ENCODE measurements at regions not wholly inside any gene's neighbourhood (a gene's known extent, or its start where the extent isn't known, plus 50 kb on each side); places are given as distances from the start of the nearest gene placed in this dataset.

DNA sequence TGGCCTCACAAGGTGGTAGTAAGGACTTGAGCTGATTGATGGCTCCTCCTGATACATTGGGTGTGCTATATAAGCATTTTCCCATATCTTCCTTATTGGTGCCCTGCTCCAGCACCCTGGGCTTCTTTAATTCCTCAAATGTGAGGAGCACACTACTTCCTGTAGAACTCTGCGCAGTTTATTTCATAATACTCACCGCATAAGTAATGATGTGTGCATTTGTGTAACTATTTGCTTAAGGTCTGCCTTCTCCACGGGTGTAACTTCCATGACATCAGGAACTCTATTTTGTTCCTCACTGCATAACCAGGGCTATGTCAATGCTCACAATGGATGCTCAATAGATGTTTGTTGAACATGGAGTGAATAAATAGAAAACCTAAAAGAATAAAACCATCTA lies 392.2 kb downstream of the SEC23A start:
- no peaks in the 10 kb centered on the region for H3K27me3 ChIP-seq
- H3K79me2 ChIP-seq, result no peaks in the 10 kb centered on the region
- WGBS (ENCODE audit: low lambda C conversion rate, missing lambda C conversion rate), result 88% methylated on average over 3 of the region's 3 CpGs
- no peak overlapping the region for H3K27ac ChIP-seq
- TF ChIP-seq EZH2phosphoT487 (IDR thresholded peaks at IDR 0.05; ENCODE audit: low read depth, severe bottlenecking, unreplicated experiment), result no peak
- TF ChIP-seq, protein P1, sequence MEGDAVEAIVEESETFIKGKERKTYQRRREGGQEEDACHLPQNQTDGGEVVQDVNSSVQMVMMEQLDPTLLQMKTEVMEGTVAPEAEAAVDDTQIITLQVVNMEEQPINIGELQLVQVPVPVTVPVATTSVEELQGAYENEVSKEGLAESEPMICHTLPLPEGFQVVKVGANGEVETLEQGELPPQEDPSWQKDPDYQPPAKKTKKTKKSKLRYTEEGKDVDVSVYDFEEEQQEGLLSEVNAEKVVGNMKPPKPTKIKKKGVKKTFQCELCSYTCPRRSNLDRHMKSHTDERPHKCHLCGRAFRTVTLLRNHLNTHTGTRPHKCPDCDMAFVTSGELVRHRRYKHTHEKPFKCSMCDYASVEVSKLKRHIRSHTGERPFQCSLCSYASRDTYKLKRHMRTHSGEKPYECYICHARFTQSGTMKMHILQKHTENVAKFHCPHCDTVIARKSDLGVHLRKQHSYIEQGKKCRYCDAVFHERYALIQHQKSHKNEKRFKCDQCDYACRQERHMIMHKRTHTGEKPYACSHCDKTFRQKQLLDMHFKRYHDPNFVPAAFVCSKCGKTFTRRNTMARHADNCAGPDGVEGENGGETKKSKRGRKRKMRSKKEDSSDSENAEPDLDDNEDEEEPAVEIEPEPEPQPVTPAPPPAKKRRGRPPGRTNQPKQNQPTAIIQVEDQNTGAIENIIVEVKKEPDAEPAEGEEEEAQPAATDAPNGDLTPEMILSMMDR (IDR thresholded peaks at IDR 0.05; ENCODE audit: poor library complexity), result no peak
- no peak for TF ChIP-seq EZH2 (IDR thresholded peaks at IDR 0.05; ENCODE audit: borderline replicate concordance)
- no peaks in the 10 kb centered on the region for H4K20me1 ChIP-seq (ENCODE audit: insufficient read depth, poor library complexity, severe bottlenecking)
- H3K9me3 ChIP-seq (ENCODE audit: low read depth), result no peaks in the 10 kb centered on the region
- H3K4me1 ChIP-seq (ENCODE audit: insufficient read depth), result no peaks in the 10 kb centered on the region
- H3K9me2 ChIP-seq (replicated peaks; ENCODE audit: insufficient read depth), result no peaks in the 10 kb centered on the region
- no peak overlapping the region for H3K4me2 ChIP-seq
- H2AFZ ChIP-seq, result no peak overlapping the region
- no peaks in the 10 kb centered on the region for H3K36me3 ChIP-seq (replicated peaks; ENCODE audit: insufficient read depth, low read depth)
- no peak overlapping the region for H3K4me3 ChIP-seq
- no peak for DNase-seq (ENCODE audit: low spot score)

DNA sequence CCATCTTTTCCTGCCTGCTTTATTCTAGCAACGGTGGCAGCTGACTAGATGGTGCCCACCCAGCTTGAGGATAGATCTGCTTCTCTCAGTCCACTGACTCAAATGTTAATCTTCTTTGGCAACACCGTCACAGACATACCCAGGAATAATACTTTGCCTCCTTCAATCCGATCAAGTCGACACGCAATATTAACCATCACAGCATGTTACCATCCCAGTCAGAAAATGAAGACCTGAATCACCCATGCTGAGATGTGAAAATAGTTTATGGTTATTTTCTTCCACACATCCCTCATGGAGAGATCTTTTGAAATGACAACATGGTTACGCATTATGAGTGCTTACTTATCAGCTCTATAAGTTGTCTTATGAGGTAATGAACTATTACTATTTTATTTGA lies 392.8 kb downstream of the SEC23A start:
- Histone ChIP-seq H2AFZ (no peak overlapping the region), H3K27me3 (no peaks in the 10 kb centered on the region), H3K4me2 (no peak overlapping the region), H3K9me3 (ENCODE audit: low read depth) (no peaks in the 10 kb centered on the region), H3K79me2 (no peaks in the 10 kb centered on the region), H3K36me3 (replicated peaks; ENCODE audit: insufficient read depth, low read depth) (no peaks in the 10 kb centered on the region), H3K9me2 (replicated peaks; ENCODE audit: insufficient read depth) (no peaks in the 10 kb centered on the region), H3K4me1 (ENCODE audit: insufficient read depth) (no peaks in the 10 kb centered on the region), H3K4me3 (no peak overlapping the region), H3K27ac (no peak overlapping the region), H4K20me1 (ENCODE audit: insufficient read depth, poor library complexity, severe bottlenecking) (no peaks in the 10 kb centered on the region)
- no peak for DNase-seq (ENCODE audit: low spot score)
- TF ChIP-seq, protein P1 (IDR thresholded peaks at IDR 0.05; ENCODE audit: poor library complexity), result no peak
- TF ChIP-seq EZH2phosphoT487 (IDR thresholded peaks at IDR 0.05; ENCODE audit: low read depth, severe bottlenecking, unreplicated experiment) (no peak), EZH2 (IDR thresholded peaks at IDR 0.05; ENCODE audit: borderline replicate concordance) (no peak)
- WGBS (ENCODE audit: low lambda C conversion rate, missing lambda C conversion rate), result 96% methylated on average over 6 of the region's 6 CpGs

DNA sequence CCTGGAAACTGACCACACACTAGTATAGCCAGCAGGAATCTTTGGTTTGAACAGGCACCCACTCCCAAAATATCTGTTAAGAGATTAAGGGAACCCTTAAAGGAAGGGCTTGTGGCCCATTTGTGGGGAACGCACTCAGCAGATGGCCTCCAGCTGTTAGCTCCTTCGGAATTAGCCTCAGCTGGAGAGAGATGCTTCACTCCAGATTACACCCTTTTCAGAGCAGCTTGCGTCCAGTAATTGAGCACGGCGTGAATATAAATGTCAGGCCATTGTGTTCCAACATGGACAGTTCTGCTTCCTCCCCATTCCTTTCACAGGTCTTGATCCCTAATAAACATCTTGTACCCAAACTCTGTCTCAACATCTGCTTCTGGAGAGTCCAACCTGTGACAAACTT lies 397.8 kb downstream of the SEC23A start:
- no peaks in the 10 kb centered on the region for H4K20me1 ChIP-seq (ENCODE audit: insufficient read depth, poor library complexity, severe bottlenecking)
- H3K27me3 ChIP-seq, result no peaks in the 10 kb centered on the region
- H3K27ac ChIP-seq, result no peak overlapping the region
- TF ChIP-seq, protein P1 (IDR thresholded peaks at IDR 0.05; ENCODE audit: poor library complexity), result no peak
- TF ChIP-seq EZH2 (IDR thresholded peaks at IDR 0.05; ENCODE audit: borderline replicate concordance), result no peak
- TF ChIP-seq EZH2phosphoT487 (IDR thresholded peaks at IDR 0.05; ENCODE audit: low read depth, severe bottlenecking, unreplicated experiment), result no peak
- H3K9me3 ChIP-seq (ENCODE audit: low read depth), result no peaks in the 10 kb centered on the region
- DNase-seq (ENCODE audit: low spot score), result no peak
- no peaks in the 10 kb centered on the region for H3K4me1 ChIP-seq (ENCODE audit: insufficient read depth)
- no peaks in the 10 kb centered on the region for H3K9me2 ChIP-seq (replicated peaks; ENCODE audit: insufficient read depth)
- no peak overlapping the region for H2AFZ ChIP-seq
- H3K4me3 ChIP-seq, result no peak overlapping the region
- no peaks in the 10 kb centered on the region for H3K79me2 ChIP-seq
- no peaks in the 10 kb centered on the region for H3K36me3 ChIP-seq (replicated peaks; ENCODE audit: insufficient read depth, low read depth)
- H3K4me2 ChIP-seq, result no peak overlapping the region
- 83% methylated on average over 5 of the region's 5 CpGs for whole genome bisulfite sequencing (ENCODE audit: low lambda C conversion rate, missing lambda C conversion rate)

DNA sequence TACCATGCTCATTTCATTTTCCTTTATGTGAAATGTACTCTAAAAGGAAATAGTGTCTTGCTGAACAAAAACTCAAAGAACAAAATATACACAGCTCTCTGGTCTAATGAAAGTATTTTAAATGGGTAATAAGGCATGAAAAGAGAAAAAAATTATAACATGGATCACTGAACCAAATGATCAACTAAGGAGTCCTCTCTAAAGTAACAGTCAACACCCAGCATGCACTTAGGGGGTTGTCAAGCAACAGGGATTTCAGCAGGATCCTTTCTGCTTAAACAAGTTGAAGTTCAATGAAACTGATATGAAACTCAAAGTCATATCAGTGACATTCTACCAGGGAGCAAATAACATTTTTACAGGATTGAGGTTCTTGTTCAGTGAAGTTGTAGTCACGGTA lies 398.8 kb downstream of the SEC23A start:
- no peaks in the 10 kb centered on the region for H3K9me2 ChIP-seq (replicated peaks; ENCODE audit: insufficient read depth)
- H3K27ac ChIP-seq, result no peak overlapping the region
- H2AFZ ChIP-seq, result no peak overlapping the region
- H3K4me3 ChIP-seq, result no peak overlapping the region
- H3K4me1 ChIP-seq (ENCODE audit: insufficient read depth), result no peaks in the 10 kb centered on the region
- no peak for DNase-seq (ENCODE audit: low spot score)
- no peaks in the 10 kb centered on the region for H3K27me3 ChIP-seq
- H4K20me1 ChIP-seq (ENCODE audit: insufficient read depth, poor library complexity, severe bottlenecking), result no peaks in the 10 kb centered on the region
- no peaks in the 10 kb centered on the region for H3K9me3 ChIP-seq (ENCODE audit: low read depth)
- no peaks in the 10 kb centered on the region for H3K36me3 ChIP-seq (replicated peaks; ENCODE audit: insufficient read depth, low read depth)
- no peaks in the 10 kb centered on the region for H3K79me2 ChIP-seq
- 89% methylated on average over 1 of the region's 1 CpG for WGBS (ENCODE audit: low lambda C conversion rate, missing lambda C conversion rate)
- H3K4me2 ChIP-seq, result no peak overlapping the region
- TF ChIP-seq, protein P1 (IDR thresholded peaks at IDR 0.05; ENCODE audit: poor library complexity), result no peak
- no peak for TF ChIP-seq EZH2phosphoT487 (IDR thresholded peaks at IDR 0.05; ENCODE audit: low read depth, severe bottlenecking, unreplicated experiment)
- TF ChIP-seq EZH2 (IDR thresholded peaks at IDR 0.05; ENCODE audit: borderline replicate concordance), result no peak
